H1 (cell line): ENCODE measurements at regions not wholly inside any gene's neighbourhood (a gene's known extent, or its start where the extent isn't known, plus 50 kb on each side); places are given as distances from the start of the nearest gene placed in this dataset.

Source experiments
- CTCF ChIA-PET: fragments of 300-600 bp; sonication (Branson Sonifier 250); formaldehyde crosslinking; loops from one replicate; lab custom pipeline; 2021; ENCODE audit not compliant: partially characterized antibody; lab: Charles Lee
- POLR2A ChIA-PET: fragments of 300-600 bp; sonication (Branson Sonifier 250); formaldehyde crosslinking; loops from one replicate; lab custom pipeline; 2021; ENCODE audit warnings: inconsistent platforms; ENCODE audit not compliant: partially characterized antibody; lab: Charles Lee
- DNase-seq, 2 experiments: peaks; one replicate each; pipeline versions ENCODE4 v3.0.0 to v3.0.0-alpha.2; 2010 to 2022; ENCODE audit warnings: low spot score in 2 of 2, low read depth in 1 of 2, mixed read lengths in 1 of 2
- FAIRE-seq: peaks from 2 replicates; lab custom pipeline; 2011; peaks lifted over from hg19 to GRCh38; lab: Jason Lieb, UNC
- H2AFZ ChIP-seq: 2 replicates; pipeline ENCODE4 v1.8.1; 2012; ENCODE audit warnings: low read length, inconsistent platforms
- H2AK5ac ChIP-seq: 2 replicates; pipeline ENCODE4 v1.6.1; 2013; ENCODE audit warnings: low read depth, low read length
- H2BK120ac ChIP-seq: replicated peaks from 2 replicates; pipeline ENCODE3; 2013; ENCODE audit warnings: low read depth, low read length, inconsistent platforms
- H2BK12ac ChIP-seq: 2 replicates; pipeline ENCODE4 v1.6.1; 2013; ENCODE audit warnings: low read depth, low read length
- H2BK15ac ChIP-seq: 2 replicates; pipeline ENCODE4 v1.6.1; 2013; ENCODE audit warnings: low read length
- H2BK20ac ChIP-seq: 2 replicates; pipeline ENCODE4 v1.6.1; 2013; ENCODE audit warnings: low read length
- H2BK5ac ChIP-seq: 2 replicates; pipeline ENCODE4 v1.6.1; 2013; ENCODE audit warnings: low read depth, low read length
- H3K14ac ChIP-seq: 2 replicates; pipeline ENCODE4 v1.6.1; 2013; ENCODE audit warnings: inconsistent platforms; ENCODE audit not compliant: insufficient read length
- H3K18ac ChIP-seq: 2 replicates; pipeline ENCODE4 v1.6.1; 2013; ENCODE audit warnings: low read length; ENCODE audit errors: extremely low read depth
- H3K23ac ChIP-seq: 2 replicates; pipeline ENCODE4 v1.6.1; 2013; ENCODE audit warnings: inconsistent platforms; ENCODE audit not compliant: insufficient read length
- H3K23me2 ChIP-seq: 2 replicates; pipeline ENCODE4 v1.6.1; 2013; ENCODE audit warnings: low read depth, low read length
- H3K27ac ChIP-seq: 2 replicates; pipeline ENCODE4 v1.6.1; 2011; ENCODE audit warnings: low read depth, low read length, inconsistent platforms
- H3K27me3 ChIP-seq, 4 experiments: replicated peaks in 1 of 4; 1 replicate in 1 of 4; 2 replicates in 3 of 4; pipeline versions ENCODE4 v1.6.1 to v1.8.1; 2011 to 2013; ENCODE audit warnings: low read length in 3 of 4, mild to moderate bottlenecking in 3 of 4, inconsistent platforms in 2 of 4, mixed read lengths in 2 of 4, moderate library complexity in 1 of 4; ENCODE audit not compliant: control insufficient read depth in 3 of 4, insufficient read depth in 3 of 4; ENCODE audit errors: extremely low read depth in 1 of 4
- H3K36me3 ChIP-seq, 4 experiments: 2 replicates each; pipeline versions ENCODE4 v1.6.1 to v1.8.1; 2011 to 2013; ENCODE audit warnings: mild to moderate bottlenecking in 4 of 4, low read length in 3 of 4, moderate library complexity in 2 of 4, control low read depth in 1 of 4, inconsistent platforms in 1 of 4; ENCODE audit not compliant: insufficient read depth in 4 of 4, control insufficient read depth in 2 of 4
- H3K4ac ChIP-seq: replicated peaks from 2 replicates; pipeline ENCODE3; 2013; ENCODE audit warnings: low read length, low read depth, mixed read lengths, inconsistent platforms; ENCODE audit not compliant: insufficient read length
- H3K4me1 ChIP-seq, 4 experiments: replicated peaks in 1 of 4; 1 replicate in 1 of 4; 2 replicates in 3 of 4; pipeline versions ENCODE4 v1.6.1 to v1.8.1; 2011 to 2013; ENCODE audit warnings: low read length in 3 of 4, inconsistent platforms in 2 of 4, mixed read lengths in 1 of 4; ENCODE audit not compliant: insufficient read depth in 4 of 4, control insufficient read depth in 3 of 4
- H3K4me2 ChIP-seq, 2 experiments: 2 replicates each; pipeline versions ENCODE4 v1.6.1 to v1.8.1; 2011 to 2013; ENCODE audit warnings: low read depth in 2 of 2, low read length in 2 of 2, control low read depth in 1 of 2, inconsistent platforms in 1 of 2, mild to moderate bottlenecking in 1 of 2; ENCODE audit not compliant: insufficient read depth in 1 of 2
- H3K4me3 ChIP-seq, 4 experiments: fragments of 200-600, 300-600 bp in 1 of 4; sonication (generic), shearing (Covaris generic), sonication (Bioruptor Twin) in 1 of 4; 2 replicates each; pipeline versions ENCODE4 v1.5.1 to v1.8.1; 2011 to 2016; ENCODE audit warnings: low read length in 4 of 4, low read depth in 3 of 4, control low read depth in 2 of 4, inconsistent platforms in 2 of 4, mild to moderate bottlenecking in 2 of 4, mixed read lengths in 1 of 4, moderate library complexity in 1 of 4; ENCODE audit not compliant: insufficient read depth in 2 of 4; ENCODE audit errors: extremely low read depth in 1 of 4
- H3K56ac ChIP-seq: replicated peaks from 2 replicates; pipeline ENCODE3; 2013; ENCODE audit warnings: low read depth, mild to moderate bottlenecking, mixed read lengths, low read length, inconsistent platforms; ENCODE audit not compliant: insufficient read length
- H3K79me1 ChIP-seq: 2 replicates; pipeline ENCODE4 v1.6.1; 2013; ENCODE audit warnings: low read depth, low read length, control low read depth
- H3K79me2 ChIP-seq, 2 experiments: 2 replicates each; pipeline versions ENCODE4 v1.6.1 to v1.8.1; 2012 to 2013; ENCODE audit warnings: low read length in 2 of 2, mild to moderate bottlenecking in 2 of 2, inconsistent platforms in 1 of 2; ENCODE audit not compliant: insufficient read depth in 2 of 2, control insufficient read depth in 1 of 2
- H3K9ac ChIP-seq, 4 experiments: replicated peaks in 1 of 4; 1 replicate in 1 of 4; 2 replicates in 3 of 4; pipeline versions ENCODE4 v1.6.1 to v1.8.1; 2011 to 2013; ENCODE audit warnings: low read depth in 3 of 4, low read length in 3 of 4, control low read depth in 2 of 4, mild to moderate bottlenecking in 2 of 4, moderate library complexity in 2 of 4, inconsistent platforms in 1 of 4; ENCODE audit errors: extremely low read depth in 1 of 4
- H3K9me3 ChIP-seq, 2 experiments: 2 replicates each; pipeline versions ENCODE4 v1.6.1 to v1.8.1; 2012 to 2013; ENCODE audit warnings: mild to moderate bottlenecking in 2 of 2, moderate library complexity in 2 of 2, control low read depth in 1 of 2, inconsistent platforms in 1 of 2, low read depth in 1 of 2, low read length in 1 of 2, mixed read lengths in 1 of 2; ENCODE audit not compliant: insufficient read depth in 2 of 2
- H4K20me1 ChIP-seq, 2 experiments: replicated peaks in 1 of 2; 2 replicates each; pipeline versions ENCODE3 to v1.8.1; 2011 to 2013; ENCODE audit warnings: inconsistent platforms in 2 of 2, low read length in 2 of 2, mild to moderate bottlenecking in 1 of 2; ENCODE audit not compliant: insufficient read depth in 2 of 2, control insufficient read depth in 1 of 2
- H4K5ac ChIP-seq: 2 replicates; pipeline ENCODE4 v1.6.1; 2013; ENCODE audit warnings: low read length, low read depth, mixed read lengths, inconsistent platforms; ENCODE audit not compliant: insufficient read length
- H4K8ac ChIP-seq: 2 replicates; pipeline ENCODE4 v1.8.0; 2013; ENCODE audit warnings: mild to moderate bottlenecking, moderate library complexity, low read length, inconsistent platforms; ENCODE audit not compliant: insufficient read depth; ENCODE audit errors: extremely low read depth
- H4K91ac ChIP-seq: replicated peaks from 2 replicates; pipeline ENCODE3; 2013; ENCODE audit warnings: low read length, mixed read lengths, inconsistent platforms; ENCODE audit not compliant: insufficient read length
- WGBS, 2 experiments: shearing (Covaris generic) in 1 of 2; methylation state at CpG; one replicate each; pipeline versions ENCODE4 v1.1.6 to v1.1.7; 2013 to 2015; ENCODE audit warnings: low lambda C conversion rate in 2 of 2, mixed read lengths in 2 of 2, inconsistent platforms in 1 of 2, low coverage in 1 of 2, missing lambda C conversion rate in 1 of 2; ENCODE audit not compliant: insufficient replicate concordance in 2 of 2, insufficient coverage in 1 of 2, insufficient read length in 1 of 2; ENCODE audit errors: extremely low coverage in 1 of 2, missing lambda C conversion rate in 1 of 2; 5-methylcytosine and 5-hydroxymethylcytosine counted together

- WGBS, 2 experiments = 39% methylated on average over 2 of the region's 2 CpGs; no CpG with 5 or more reads in 1 of the 2 experiments
- Histone ChIP-seq H2BK20ac (no peak overlapping the region; the same call in 1 of the 2 replicates), H4K20me1 (no peaks in the 10 kb centered on the region), H2BK120ac (no peak overlapping the region), H3K4ac (no peak overlapping the region), H3K9ac (no peak overlapping the region), H3K36me3 (no peaks in the 10 kb centered on the region), H2AK5ac (no peak overlapping the region), H3K27ac (no peak overlapping the region), H3K56ac (no peak overlapping the region), H4K8ac (no peak overlapping the region), H3K23ac (no peak overlapping the region), H2BK15ac (no peak overlapping the region), H3K4me2 (0 out of 4 replicates have a peak overlapping the region, but pooled peaks of 1 of the 2 experiments have one; percentile 7), H3K9me3 (no peaks in the 10 kb centered on the region), H3K27me3 (no peaks in the 10 kb centered on the region), H2AFZ (peak overlapping the region; percentile 10; the same call in 1 of the 2 replicates), H3K79me2 (no peaks in the 10 kb centered on the region), H2BK5ac (no peak overlapping the region; the same call in 1 of the 2 replicates), H3K79me1 (no peaks in the 10 kb centered on the region), H2BK12ac (peak overlapping the region; percentile 46; the same call in 1 of the 2 replicates), H4K91ac (no peak overlapping the region), H3K14ac (no peak overlapping the region), H3K4me3 (no peak overlapping the region), H3K4me1 (peaks cover 4 to 38% (median 16%) of the 10 kb centered on the region in 4 experiments; a peak in 6 of 7 replicates), H4K5ac (no peak overlapping the region), H3K23me2 (no peaks in the 10 kb centered on the region), H3K18ac (peak overlapping the region; percentile 26; the same call in 1 of the 2 replicates)
- FAIRE-seq (peak; percentile 52), DNase-seq (peak in 1 of 2 experiments; percentile 58)
- POLR2A ChIA-PET = no interaction called here
- CTCF ChIA-PET = interaction anchor here (0.6 to 3.6 kb wide), 18 partner anchors 10 to 1881 kb away, joined by 3 to 16 read pairs (median 4); no protein-coding TSS in a partner anchor
These were observed 507.3 kb upstream of the CITED2 start for GRCh38 chr6:139881728-139882211.
